ENCODE measurements at regions not wholly inside any gene's neighbourhood (a gene's known extent, or its start where the extent isn't known, plus 50 kb on each side); places are given as distances from the start of the nearest gene placed in this dataset.

GRCh38 chr3:103203441-103203840 is 768.6 kb downstream of the ZPLD1 start:
- DNase-seq (ENCODE audit: low spot score) = no peak
- Histone ChIP-seq H3K9me3 (replicated peaks in 1 of 2; ENCODE audit: control insufficient read depth in 2 of 2, insufficient read depth in 1 of 2, low read depth in 1 of 2, low read length in 2 of 2) (no peaks in the 10 kb centered on the region), H3K4me3 (ENCODE audit: low read length in 2 of 2) (no peak overlapping the region), H4K8ac (ENCODE audit: low read depth, low read length) (no peak overlapping the region), H4K91ac (ENCODE audit: low read depth, low read length, poor library complexity) (no peak overlapping the region), H3K27me3 (ENCODE audit: control insufficient read depth in 3 of 3, insufficient read depth in 3 of 3, low read depth in 1 of 3, low read length in 3 of 3) (no peaks in the 10 kb centered on the region), H3K4me1 (ENCODE audit: control insufficient read depth in 2 of 2, insufficient read depth in 1 of 2, low read depth in 1 of 2, low read length in 2 of 2) (no peaks in the 10 kb centered on the region), H3K14ac (ENCODE audit: low read length) (no peak overlapping the region), H3K36me3 (replicated peaks in 1 of 2; ENCODE audit: control insufficient read depth in 2 of 2, insufficient read depth in 2 of 2, low read length in 2 of 2) (no peaks in the 10 kb centered on the region), H2BK12ac (ENCODE audit: low read length) (no peak overlapping the region), H3K23ac (ENCODE audit: low read depth, low read length, poor library complexity) (no peak overlapping the region), H3K79me1 (ENCODE audit: low read depth, low read length) (no peaks in the 10 kb centered on the region), H3K9ac (ENCODE audit: low read depth, low read length, poor library complexity) (no peak overlapping the region), H3K4me2 (ENCODE audit: insufficient read depth, low read length, poor library complexity, severe bottlenecking) (no peak overlapping the region), H2BK5ac (ENCODE audit: low read length) (no peak overlapping the region), H2AK5ac (ENCODE audit: low read depth, low read length) (no peak overlapping the region), H3K4ac (ENCODE audit: low read length) (no peak overlapping the region), H2AFZ (ENCODE audit: low read length) (no peak overlapping the region), H3K27ac (replicated peaks; ENCODE audit: low read length) (no peak overlapping the region), H2BK120ac (ENCODE audit: low read depth, low read length) (no peak overlapping the region), H2BK15ac (ENCODE audit: low read length) (no peak overlapping the region), H3K18ac (ENCODE audit: low read length) (no peak overlapping the region)
- no CpG with 5 or more reads among the region's 4 CpGs for WGBS, 2 donors (ENCODE audit: extremely low coverage in 2 of 2, insufficient read length in 2 of 2, insufficient replicate concordance in 1 of 2)

GRCh38 chr3:103210583-103210982 is 775.8 kb downstream of the ZPLD1 start:
- Histone ChIP-seq H3K27me3 (ENCODE audit: control insufficient read depth in 3 of 3, insufficient read depth in 3 of 3, low read depth in 1 of 3, low read length in 3 of 3) (no peaks in the 10 kb centered on the region), H2AFZ (ENCODE audit: low read length) (no peak overlapping the region), H2BK120ac (ENCODE audit: low read depth, low read length) (no peak overlapping the region), H2AK5ac (ENCODE audit: low read depth, low read length) (no peak overlapping the region), H3K79me1 (ENCODE audit: low read depth, low read length) (no peaks in the 10 kb centered on the region), H3K9me3 (replicated peaks in 1 of 2; ENCODE audit: control insufficient read depth in 2 of 2, insufficient read depth in 1 of 2, low read depth in 1 of 2, low read length in 2 of 2) (no peaks in the 10 kb centered on the region), H3K4me1 (ENCODE audit: control insufficient read depth in 2 of 2, insufficient read depth in 1 of 2, low read depth in 1 of 2, low read length in 2 of 2) (no peaks in the 10 kb centered on the region), H3K14ac (ENCODE audit: low read length) (no peak overlapping the region), H3K23ac (ENCODE audit: low read depth, low read length, poor library complexity) (no peak overlapping the region), H3K9ac (ENCODE audit: low read depth, low read length, poor library complexity) (no peak overlapping the region), H3K4ac (ENCODE audit: low read length) (no peak overlapping the region), H2BK15ac (ENCODE audit: low read length) (no peak overlapping the region), H4K8ac (ENCODE audit: low read depth, low read length) (no peak overlapping the region), H3K4me2 (ENCODE audit: insufficient read depth, low read length, poor library complexity, severe bottlenecking) (no peak overlapping the region), H2BK12ac (ENCODE audit: low read length) (no peak overlapping the region), H3K18ac (ENCODE audit: low read length) (no peak overlapping the region), H4K91ac (ENCODE audit: low read depth, low read length, poor library complexity) (no peak overlapping the region), H3K36me3 (replicated peaks in 1 of 2; ENCODE audit: control insufficient read depth in 2 of 2, insufficient read depth in 2 of 2, low read length in 2 of 2) (no peaks in the 10 kb centered on the region), H2BK5ac (ENCODE audit: low read length) (no peak overlapping the region), H3K4me3 (ENCODE audit: low read length in 2 of 2) (no peak overlapping the region), H3K27ac (replicated peaks; ENCODE audit: low read length) (no peak overlapping the region)
- no CpG with 5 or more reads among the region's 7 CpGs for WGBS, 2 donors (ENCODE audit: extremely low coverage in 2 of 2, insufficient read length in 2 of 2, insufficient replicate concordance in 1 of 2)
- no peak for DNase-seq (ENCODE audit: low spot score)

- no peak overlapping the region for H2BK120ac ChIP-seq (ENCODE audit: low read depth, low read length)
- H3K27ac ChIP-seq (replicated peaks; ENCODE audit: low read length) = no peak overlapping the region
- no peak overlapping the region for H3K18ac ChIP-seq (ENCODE audit: low read length)
- no peaks in the 10 kb centered on the region for H3K79me1 ChIP-seq (ENCODE audit: low read depth, low read length)
- no peak overlapping the region for H3K4me2 ChIP-seq (ENCODE audit: insufficient read depth, low read length, poor library complexity, severe bottlenecking)
- no peaks in the 10 kb centered on the region for H3K4me1 ChIP-seq (ENCODE audit: control insufficient read depth in 2 of 2, insufficient read depth in 1 of 2, low read depth in 1 of 2, low read length in 2 of 2)
- no peak overlapping the region for H2AK5ac ChIP-seq (ENCODE audit: low read depth, low read length)
- peak overlapping the region; percentile 20 for H2AFZ ChIP-seq (ENCODE audit: low read length)
- no peak overlapping the region for H3K14ac ChIP-seq (ENCODE audit: low read length)
- no peak overlapping the region for H3K23ac ChIP-seq (ENCODE audit: low read depth, low read length, poor library complexity)
- no peaks in the 10 kb centered on the region for H3K9me3 ChIP-seq (replicated peaks in 1 of 2; ENCODE audit: control insufficient read depth in 2 of 2, insufficient read depth in 1 of 2, low read depth in 1 of 2, low read length in 2 of 2)
- H3K4ac ChIP-seq (ENCODE audit: low read length) = no peak overlapping the region
- no peak overlapping the region for H3K9ac ChIP-seq (ENCODE audit: low read depth, low read length, poor library complexity)
- no peaks in the 10 kb centered on the region for H3K27me3 ChIP-seq (ENCODE audit: control insufficient read depth in 3 of 3, insufficient read depth in 3 of 3, low read depth in 1 of 3, low read length in 3 of 3)
- no peak overlapping the region for H4K8ac ChIP-seq (ENCODE audit: low read depth, low read length)
- whole genome bisulfite sequencing, 2 donors (ENCODE audit: extremely low coverage in 2 of 2, insufficient read length in 2 of 2, insufficient replicate concordance in 1 of 2) = no CpG with 5 or more reads among the region's 1 CpG
- no peak overlapping the region for H2BK12ac ChIP-seq (ENCODE audit: low read length)
- no peak overlapping the region for H2BK5ac ChIP-seq (ENCODE audit: low read length)
- H3K4me3 ChIP-seq (ENCODE audit: low read length in 2 of 2) = no peak overlapping the region
- no peaks in the 10 kb centered on the region for H3K36me3 ChIP-seq (replicated peaks in 1 of 2; ENCODE audit: control insufficient read depth in 2 of 2, insufficient read depth in 2 of 2, low read length in 2 of 2)
- DNase-seq (ENCODE audit: low spot score) = no peak
- no peak overlapping the region for H4K91ac ChIP-seq (ENCODE audit: low read depth, low read length, poor library complexity)
- H2BK15ac ChIP-seq (ENCODE audit: low read length) = no peak overlapping the region
Observed at GRCh38 chr3:103218146-103218545, 783.3 kb downstream of the ZPLD1 start.

- no peaks in the 10 kb centered on the region for H3K36me3 ChIP-seq (replicated peaks in 1 of 2; ENCODE audit: control insufficient read depth in 2 of 2, insufficient read depth in 2 of 2, low read length in 2 of 2)
- no peaks in the 10 kb centered on the region for H3K27me3 ChIP-seq (ENCODE audit: control insufficient read depth in 3 of 3, insufficient read depth in 3 of 3, low read depth in 1 of 3, low read length in 3 of 3)
- H2AFZ ChIP-seq (ENCODE audit: low read length) = no peak overlapping the region
- no peak overlapping the region for H3K14ac ChIP-seq (ENCODE audit: low read length)
- no peak overlapping the region for H3K4ac ChIP-seq (ENCODE audit: low read length)
- no peak overlapping the region for H3K18ac ChIP-seq (ENCODE audit: low read length)
- no peak overlapping the region for H2BK12ac ChIP-seq (ENCODE audit: low read length)
- no peaks in the 10 kb centered on the region for H3K9me3 ChIP-seq (replicated peaks in 1 of 2; ENCODE audit: control insufficient read depth in 2 of 2, insufficient read depth in 1 of 2, low read depth in 1 of 2, low read length in 2 of 2)
- no peak for DNase-seq (ENCODE audit: low spot score)
- no peaks in the 10 kb centered on the region for H3K4me1 ChIP-seq (ENCODE audit: control insufficient read depth in 2 of 2, insufficient read depth in 1 of 2, low read depth in 1 of 2, low read length in 2 of 2)
- no peak overlapping the region for H4K8ac ChIP-seq (ENCODE audit: low read depth, low read length)
- H3K9ac ChIP-seq (ENCODE audit: low read depth, low read length, poor library complexity) = no peak overlapping the region
- H3K79me1 ChIP-seq (ENCODE audit: low read depth, low read length) = no peaks in the 10 kb centered on the region
- H3K4me2 ChIP-seq (ENCODE audit: insufficient read depth, low read length, poor library complexity, severe bottlenecking) = no peak overlapping the region
- no CpG with 5 or more reads among the region's 1 CpG for WGBS, 2 donors (ENCODE audit: extremely low coverage in 2 of 2, insufficient read length in 2 of 2, insufficient replicate concordance in 1 of 2)
- H3K23ac ChIP-seq (ENCODE audit: low read depth, low read length, poor library complexity) = no peak overlapping the region
- no peak overlapping the region for H3K27ac ChIP-seq (replicated peaks; ENCODE audit: low read length)
- no peak overlapping the region for H4K91ac ChIP-seq (ENCODE audit: low read depth, low read length, poor library complexity)
- no peak overlapping the region for H2BK5ac ChIP-seq (ENCODE audit: low read length)
- H2BK15ac ChIP-seq (ENCODE audit: low read length) = no peak overlapping the region
- H2AK5ac ChIP-seq (ENCODE audit: low read depth, low read length) = no peak overlapping the region
- H2BK120ac ChIP-seq (ENCODE audit: low read depth, low read length) = no peak overlapping the region
- H3K4me3 ChIP-seq (ENCODE audit: low read length in 2 of 2) = no peak overlapping the region
Observed at GRCh38 chr3:103218793-103219192, 784.0 kb downstream of the ZPLD1 start.
